GM18502 (cell line): ENCODE measurements at regions not wholly inside any gene's neighbourhood (a gene's known extent, or its start where the extent isn't known, plus 50 kb on each side); places are given as distances from the start of the nearest gene placed in this dataset.

Experiments used
- ATAC-seq: cut with Tn5 transposase; IDR thresholded peaks from one replicate; pipeline ENCODE4 v1.9.1; 2021; ENCODE audit warnings: mild to moderate bottlenecking; ENCODE audit not compliant: unreplicated experiment, poor library complexity

DNA sequence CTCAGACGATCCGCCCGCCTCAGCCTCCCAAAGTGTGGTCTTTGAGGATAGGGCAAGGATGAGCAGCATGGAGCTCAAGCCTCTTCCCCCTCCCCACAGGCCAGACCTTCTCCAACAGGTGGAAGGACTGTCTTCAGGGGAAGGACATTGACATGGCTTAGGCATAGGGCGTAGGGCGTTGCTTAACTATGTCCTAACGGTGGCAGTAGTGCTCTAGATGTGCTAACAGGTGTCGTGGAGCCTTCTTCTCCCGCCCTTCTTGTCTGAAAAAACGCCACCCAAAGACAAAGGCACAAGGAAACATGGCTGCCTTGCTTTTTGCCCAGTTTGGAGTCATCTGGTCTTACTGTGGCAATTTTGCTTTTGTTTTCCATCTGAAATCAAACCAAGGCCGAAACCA is 219.8 kb downstream of the OR13H1 start:
- peak; percentile 75 for ATAC-seq

DNA sequence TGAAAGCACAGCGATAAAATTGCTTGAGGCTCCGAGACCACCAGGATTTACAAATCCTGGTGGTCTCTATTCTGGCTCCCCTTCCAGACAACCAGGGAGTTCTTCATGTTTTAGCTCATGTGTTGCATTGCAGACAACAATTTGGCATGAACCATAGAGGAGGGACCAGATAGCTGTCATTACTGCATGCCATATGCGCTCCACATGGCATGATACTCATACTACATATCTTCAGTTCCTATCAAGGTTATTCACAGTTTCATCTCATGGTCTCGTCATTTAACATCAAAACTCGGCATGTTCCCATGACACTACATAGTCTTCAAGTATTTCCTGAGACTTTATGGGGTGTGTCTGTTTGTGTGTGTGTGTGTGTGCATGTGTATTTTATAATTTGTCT is 220.3 kb downstream of the OR13H1 start:
- ATAC-seq, result no peak

DNA sequence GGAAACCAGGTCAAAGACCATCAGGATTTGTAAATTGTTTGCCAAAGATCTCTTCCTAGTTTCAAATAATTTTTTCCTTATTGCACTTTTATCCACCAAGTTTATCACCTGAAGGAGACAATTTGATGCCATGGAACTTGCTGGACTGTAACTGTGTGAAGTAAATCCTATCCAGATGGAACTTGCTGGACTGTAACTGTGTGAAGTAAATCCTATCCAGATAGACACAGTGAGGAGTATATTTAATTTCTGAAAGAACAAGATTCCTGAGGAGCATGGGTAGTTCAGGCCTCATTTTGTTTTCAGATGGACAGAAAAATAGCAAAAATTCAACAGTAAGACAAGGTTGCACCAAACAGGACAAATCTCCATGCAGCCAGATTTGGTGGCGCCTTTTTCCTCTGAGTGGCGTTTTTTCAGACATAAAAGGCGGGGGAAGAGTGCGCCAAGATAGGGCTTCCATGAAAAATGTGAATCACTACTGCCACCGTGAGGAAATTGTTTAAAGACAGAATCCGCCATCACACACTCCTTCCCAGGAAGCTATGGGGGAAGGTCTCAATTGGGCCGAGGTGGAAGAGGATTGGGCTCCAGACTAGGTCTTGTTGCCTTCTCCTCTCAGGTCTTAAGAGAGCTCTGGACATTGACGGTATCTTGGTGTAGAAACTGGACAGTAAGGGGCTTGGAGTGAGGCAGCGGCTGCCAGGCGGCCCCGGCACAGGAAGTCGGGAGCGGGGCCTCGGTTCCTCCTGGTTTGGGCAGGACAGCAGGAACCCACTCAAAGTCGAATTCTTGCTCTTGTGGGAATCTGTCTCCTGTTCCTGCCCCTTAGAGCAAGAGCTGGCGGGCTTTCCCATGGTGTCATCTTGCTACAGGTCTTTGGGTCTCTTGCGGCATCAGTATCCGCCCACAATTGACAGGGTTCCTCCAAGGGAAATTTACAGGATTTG is 234.7 kb downstream of the OR13H1 start:
- peak; percentile 80 for ATAC-seq

DNA sequence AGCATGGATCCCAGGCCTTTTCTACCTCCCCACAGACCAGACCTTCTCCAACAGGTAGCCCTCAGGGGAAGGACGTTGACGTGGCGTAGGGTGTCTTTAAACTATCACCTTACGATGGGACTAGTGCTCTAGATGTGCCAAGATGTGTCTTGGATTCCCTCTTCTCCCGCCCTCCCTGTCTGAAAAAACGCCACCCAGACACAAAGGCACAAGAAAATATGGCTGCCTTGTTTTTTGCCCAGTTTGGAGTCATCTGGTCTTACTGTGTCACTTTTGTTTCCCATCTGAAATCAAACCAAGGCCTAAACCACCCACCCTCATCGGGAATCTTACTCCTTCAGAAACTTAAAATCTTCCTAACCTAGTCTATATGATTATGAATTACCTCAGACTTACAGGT is 235.4 kb downstream of the OR13H1 start:
- ATAC-seq, result no peak

DNA sequence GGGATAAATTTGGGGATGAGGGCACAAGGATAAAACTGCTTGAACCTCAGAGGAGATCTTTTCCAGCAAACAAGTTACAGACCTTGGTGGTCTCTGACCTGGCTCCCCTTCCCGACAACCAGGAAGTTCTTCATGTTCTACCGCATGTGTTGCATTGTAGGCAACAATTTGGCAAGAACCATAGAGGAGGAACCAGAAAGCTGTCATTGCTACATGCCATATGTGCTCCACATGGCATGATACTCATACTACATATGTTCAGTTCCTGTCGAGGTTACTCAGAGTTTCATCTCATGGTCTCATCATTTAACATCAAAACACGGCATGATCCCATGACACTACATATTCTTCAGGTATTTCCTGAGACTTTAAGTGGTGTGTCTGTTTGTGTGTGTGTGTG is 235.9 kb downstream of the OR13H1 start:
- ATAC-seq, result no peak

DNA sequence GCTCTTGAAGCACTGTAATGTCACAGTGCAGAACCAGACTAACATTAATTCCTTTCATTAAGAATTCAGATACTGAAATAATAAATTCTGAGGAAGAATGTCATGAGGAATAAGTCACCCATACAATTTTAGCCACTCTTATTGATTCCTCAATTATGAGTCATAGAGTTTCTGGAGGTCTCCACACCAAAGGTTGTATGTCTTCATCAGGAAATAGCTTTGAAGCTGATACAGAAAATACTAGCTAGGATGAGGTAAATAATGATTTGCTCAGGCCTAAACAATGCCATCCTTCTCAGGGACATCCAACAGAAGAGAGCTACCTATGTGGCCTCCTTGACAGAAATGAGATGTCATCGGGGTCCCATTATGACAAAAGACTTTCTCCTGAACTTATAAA is 238.8 kb downstream of the OR13H1 start:
- ATAC-seq, result no peak

DNA sequence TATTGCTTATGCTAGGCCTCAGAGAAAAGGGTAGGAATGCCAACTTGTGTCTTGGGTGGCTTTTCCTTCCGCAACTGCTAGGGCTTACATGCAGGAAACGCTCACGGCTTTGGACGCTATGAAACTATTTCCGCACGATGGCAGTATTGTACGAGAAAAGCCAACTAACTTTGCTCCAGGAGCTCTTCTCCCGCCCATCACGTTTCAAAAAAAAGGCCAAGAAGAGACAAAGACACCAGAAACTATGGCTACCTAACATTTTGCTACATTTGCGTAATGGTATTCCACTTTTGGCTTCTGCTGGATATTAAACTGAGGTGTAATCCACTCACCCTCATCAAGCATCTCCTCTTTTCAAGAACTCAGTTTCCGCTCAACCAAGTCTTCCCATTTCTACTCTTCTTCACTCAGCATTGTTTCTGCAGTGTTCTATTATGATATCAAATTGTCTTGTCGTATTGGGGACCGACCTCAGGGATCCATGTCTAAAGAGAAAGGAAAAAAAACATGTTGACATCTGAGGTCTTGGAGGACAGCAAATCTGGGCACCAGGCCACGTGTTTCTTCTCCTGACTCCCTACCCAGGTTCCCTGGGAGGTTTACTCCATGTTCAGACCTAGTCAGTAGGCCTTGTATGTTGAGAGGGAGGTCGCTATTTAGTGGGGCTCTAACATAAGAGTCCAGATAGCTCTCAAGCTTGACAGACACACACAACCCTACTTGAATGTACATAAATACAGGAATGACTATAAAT is 239.4 kb upstream of the STK26 start:
- peak; percentile 59 for ATAC-seq

DNA sequence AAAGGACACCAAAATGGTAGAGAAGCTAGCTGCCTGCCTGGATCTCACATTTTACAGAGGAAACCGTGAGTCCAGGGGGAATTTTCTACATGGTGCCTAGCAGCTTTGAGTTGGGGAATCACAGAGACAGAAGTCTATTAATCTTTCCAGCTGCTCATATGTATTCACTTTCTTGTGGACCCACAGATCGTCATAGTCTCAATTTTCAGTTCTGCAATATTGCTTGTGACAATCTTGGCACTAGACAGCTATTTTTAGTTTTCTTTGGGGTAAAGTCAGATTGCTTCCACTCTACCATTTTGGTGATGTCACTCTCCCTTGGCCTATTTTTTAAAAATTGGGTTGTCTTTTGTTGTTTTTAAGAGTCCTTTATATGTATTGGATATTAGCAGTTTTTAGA is 233.4 kb upstream of the STK26 start:
- peak; percentile 45 for ATAC-seq

DNA sequence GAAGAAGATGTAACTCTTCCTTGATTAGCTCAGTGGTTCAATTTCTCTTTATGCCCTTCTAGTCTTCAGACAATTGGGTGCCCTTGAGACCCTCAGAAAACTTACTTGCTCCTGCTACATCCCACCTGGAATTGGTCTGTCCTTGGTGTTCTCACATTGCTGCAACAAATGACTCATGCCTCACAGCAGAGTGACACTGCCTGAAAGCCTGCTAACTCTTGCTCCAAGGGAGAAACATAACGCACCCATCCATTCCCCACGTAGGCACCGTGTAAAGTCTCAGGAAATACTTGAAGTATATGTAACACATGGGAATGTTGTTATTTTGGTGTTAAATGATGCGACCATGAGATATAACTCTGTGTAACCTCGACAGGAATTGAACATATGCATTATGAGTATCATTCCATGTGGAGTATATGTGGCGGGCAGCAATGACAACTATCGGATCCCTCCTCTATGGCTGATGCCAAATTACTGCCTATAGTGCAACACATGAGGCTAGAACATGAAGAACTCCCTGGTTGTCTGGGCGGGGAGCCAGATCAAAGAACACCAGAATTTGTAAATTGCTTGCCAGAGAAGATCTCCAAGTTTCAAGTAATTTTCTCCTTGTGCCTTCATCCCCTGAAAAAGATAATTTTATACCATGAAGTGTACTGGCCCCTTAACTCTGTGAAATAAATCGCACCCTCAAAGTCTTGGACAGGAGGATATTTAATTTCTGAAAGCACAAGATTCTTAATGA is 231.3 kb upstream of the STK26 start:
- no peak for ATAC-seq

DNA sequence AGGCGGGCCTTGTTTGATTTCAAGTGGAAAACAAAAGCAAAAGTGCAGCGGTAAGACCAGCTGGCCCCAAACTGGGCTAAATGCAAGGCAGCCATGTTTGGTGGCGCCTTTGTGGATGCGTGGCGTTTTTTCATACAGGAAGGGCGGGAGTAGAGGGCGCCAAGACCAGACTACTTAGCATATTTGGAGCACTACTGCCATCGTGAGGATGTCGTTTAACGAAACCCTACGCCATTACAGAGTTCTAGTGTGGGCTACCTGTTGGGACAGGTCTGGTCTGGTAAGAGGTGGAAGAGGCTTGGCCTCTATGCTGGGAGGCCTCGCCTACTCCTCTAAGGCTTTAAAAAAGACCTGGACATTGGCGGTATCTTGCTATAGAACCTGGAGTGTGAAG is 230.7 kb upstream of the STK26 start:
- ATAC-seq, result peak; percentile 73

DNA sequence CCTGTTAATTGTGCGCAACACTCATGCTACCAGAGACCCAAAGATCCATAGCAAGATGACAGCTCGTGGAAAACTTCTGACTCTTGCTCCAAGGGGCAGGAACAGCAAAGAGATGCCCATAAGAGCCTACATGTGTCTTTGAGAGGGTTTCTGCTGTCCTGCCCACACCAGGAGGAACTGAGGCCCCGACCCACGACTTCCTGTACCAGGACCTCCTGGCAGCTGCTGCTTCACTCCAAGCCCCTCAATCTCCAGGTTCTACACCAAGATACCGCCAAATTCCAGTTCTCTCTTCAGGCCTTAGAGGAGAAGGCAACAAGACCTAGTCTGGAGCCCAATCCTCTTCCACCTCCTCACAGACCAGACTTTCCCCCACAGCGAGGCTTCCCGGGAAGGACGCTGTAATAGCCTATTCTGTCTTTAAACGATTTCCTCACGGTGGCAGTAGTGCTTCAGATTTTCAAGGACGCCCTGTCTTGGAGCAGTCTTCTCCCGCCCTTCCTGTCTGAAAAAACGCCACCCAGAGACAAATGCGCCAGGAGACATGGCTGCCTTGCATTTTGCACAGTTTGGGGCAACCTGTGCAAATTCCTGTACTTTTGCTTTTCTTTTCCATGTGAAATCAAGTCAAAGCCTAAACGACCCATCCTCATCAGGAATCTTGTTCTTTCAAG is 230.2 kb upstream of the STK26 start:
- ATAC-seq, result peak; percentile 60

DNA sequence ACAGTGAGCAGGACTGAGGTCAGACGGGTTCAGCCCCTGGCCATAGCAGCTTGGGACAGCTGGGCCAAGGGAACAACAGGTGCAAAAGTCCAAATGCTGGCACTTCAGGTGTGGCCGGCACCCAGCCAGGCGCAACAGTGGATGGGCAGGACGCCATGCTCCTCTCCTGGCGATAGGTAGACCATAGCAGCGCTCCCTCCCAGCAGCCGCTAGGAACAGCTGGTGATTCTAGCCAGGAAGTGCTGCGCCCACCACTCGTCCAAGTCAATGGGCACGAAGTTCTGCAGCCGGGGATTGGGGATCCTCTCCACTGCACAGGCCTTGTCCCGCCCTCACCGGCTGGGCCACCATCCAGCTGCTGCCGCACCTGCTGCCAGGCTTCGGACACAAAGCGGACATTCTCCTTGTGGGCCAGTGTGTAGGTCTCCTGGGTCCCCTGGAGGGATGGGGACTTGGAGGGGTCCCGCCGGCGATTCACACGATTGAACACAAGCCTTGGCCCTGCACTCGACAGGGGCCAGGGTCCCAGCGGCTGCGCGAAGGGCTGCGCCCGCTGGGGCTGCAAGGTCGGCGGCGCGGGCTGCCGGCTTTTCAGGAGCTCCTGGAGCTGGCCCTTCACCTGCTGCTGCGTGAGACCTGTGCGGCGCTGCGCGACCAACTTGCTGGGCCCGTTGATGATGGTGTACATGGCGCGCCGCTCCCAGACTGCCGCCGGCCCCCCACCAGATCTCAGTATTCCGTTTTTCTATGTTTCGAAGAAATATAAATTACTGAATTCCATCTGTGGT is 227.5 kb upstream of the STK26 start:
- no peak for ATAC-seq

DNA sequence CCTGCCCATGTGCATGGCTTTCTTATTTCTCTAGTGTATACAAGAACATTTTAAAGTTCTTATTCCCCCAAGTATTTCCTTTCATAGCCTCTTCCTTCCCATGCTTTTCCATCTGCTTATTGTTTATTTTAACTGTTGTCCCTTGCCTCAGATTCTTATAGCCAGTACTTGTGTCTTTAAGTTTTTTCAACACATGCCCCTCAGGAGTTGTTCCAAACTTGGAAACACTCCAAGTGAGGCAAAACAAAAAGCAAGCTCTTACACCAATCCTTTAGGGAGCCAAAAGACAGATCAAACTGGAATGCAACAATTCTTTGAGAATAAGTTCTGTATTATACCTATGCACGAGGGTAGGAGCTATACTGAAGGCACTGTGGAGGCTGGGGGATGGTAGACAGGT is 222.0 kb upstream of the STK26 start:
- ATAC-seq, result no peak

DNA sequence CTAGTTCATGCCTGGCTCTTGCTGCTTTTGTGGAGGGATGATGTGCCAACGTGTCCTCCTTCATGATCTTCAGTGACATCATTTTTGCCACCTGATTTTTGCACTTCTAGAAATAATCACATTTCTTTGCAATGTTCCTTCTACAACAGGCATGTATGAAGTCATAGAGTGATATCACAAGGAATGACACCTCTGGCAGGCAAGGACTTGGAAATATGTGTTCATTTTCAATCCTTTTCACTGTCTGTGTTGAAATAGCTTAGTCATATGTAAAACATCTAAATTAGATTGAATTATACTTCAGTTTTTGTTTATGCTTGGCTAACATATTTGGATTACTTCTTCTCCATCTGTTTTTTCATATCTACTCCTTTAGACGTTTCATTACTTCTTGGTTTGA is 221.2 kb upstream of the STK26 start:
- ATAC-seq, result no peak

DNA sequence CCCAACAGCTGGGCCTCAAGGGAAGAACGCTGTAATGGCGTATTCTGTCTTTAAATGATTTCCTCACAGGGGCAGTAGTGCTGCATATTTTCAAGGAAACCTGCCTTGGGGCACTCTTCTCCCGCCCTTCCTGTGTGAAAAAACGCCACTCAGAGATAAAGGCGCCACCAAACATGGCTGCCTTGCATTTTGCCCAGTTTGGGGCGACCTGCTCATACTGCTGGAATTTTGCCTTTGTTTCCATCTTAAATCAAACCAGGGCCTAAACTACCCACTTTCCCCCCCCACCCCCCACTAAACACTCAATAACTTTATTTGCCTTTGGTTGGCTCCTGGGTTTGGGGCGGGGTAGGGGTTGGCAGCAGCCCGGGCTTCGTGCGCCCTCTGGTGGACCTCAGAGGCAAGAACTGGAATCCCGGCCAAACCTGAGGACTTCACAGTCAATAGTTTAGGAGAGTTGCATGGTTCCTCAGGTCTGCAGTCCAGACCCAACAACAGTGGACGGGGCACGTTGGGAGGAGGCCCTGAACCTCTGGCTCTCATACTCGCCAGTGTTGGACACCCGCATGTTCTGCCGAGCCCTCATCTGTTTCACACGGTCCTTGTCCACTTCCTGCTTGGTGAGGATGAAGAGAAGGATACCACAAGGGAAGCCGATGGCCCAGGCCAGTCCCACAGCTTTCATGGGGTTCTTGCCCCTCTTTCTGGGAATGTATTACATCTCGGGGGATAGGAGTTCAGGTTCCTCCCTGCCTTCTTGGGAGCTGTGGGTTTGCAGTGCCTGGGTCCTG is 220.1 kb upstream of the STK26 start:
- ATAC-seq, result peak; percentile 86

DNA sequence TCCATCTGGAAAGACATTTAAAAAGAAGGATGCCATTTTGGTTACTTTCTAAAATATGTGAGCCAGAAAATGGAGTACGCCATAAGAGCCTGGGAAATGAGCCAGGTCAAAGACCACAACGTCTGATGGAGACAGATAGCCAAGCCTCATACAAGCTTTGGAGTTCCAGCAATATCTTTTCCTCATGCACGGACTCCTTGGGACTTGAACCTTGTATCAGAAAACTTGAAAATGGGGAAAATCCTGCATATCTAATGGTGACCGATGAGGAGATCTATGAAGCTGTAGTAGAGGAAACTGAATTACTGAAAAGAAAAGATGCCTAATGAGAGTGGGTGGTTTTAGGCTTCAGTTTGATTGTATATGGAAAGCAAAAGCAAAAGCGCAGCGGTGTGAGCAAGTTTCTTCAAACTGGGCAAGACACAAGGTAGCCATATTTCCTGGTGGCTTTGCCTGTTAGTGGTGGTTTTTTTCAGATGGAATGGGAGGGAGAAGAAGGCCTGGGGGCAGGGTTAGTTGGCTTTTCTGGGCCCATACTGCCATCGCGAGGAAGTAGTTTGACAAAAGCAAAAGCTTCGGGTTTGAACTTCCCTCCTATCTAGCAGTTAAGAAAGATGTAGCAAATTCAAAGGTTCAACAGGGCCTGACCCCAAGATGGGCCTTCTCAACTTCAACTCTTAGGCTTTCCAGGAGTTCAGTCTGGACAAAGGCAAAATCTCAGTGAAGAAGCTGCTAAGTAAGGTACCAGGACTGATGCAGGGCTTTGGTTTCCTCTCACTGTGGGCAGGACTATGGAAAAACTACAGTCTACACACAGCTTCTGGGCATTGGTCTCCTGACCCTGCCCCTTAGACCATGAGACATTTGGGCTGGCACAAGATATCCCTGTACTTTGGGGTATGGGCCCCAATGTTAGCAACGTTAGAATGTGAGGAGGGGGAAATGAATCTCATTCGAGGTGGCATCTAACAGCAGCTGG is 210.0 kb upstream of the STK26 start:
- ATAC-seq, result peak; percentile 88

DNA sequence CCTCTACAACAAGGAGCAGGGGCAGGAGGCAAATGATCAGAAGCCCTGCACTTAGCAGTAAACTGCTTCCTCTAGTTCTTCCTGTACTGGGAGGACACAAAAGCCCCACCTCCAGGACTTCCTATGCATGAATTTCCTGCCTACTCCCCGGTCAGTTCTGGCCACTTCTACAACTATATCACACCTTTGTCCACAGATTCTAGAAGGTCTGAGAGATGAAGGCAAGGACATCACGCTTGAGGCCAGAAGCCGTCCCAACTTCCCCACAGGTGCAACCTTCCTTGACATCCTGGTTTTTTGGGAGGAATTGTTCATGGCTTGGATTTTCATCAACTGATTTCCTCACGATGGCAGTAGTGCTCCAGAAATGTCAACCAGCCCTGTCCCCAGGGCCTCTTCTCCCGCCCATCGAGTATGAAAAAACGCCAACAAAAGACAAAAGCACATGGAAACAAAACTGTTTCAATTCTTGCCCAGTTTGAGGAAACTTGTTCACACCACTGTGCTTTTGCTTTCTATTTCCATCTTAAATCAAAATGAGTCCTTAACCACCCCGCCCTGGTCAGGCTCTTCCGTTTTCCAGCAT is 206.5 kb upstream of the STK26 start:
- ATAC-seq, result peak; percentile 53
